HCT116 (cell line): ENCODE measurements at regions not wholly inside any gene's neighbourhood (a gene's known extent, or its start where the extent isn't known, plus 50 kb on each side); places are given as distances from the start of the nearest gene placed in this dataset.
"Not testable (repeated sequence)": the region's sequence is repeated elsewhere in the genome, so short reads cannot be mapped to it uniquely, and the experiment has no call there.

Experiments
- EZH2 ChIP-seq: fragments of 200-600 bp; sonication (generic); IDR thresholded peaks from 2 replicates; pipeline ENCODE4 v1.6.1; 2017; ENCODE audit warnings: antibody characterized with exemption, mixed run types
- TCF7L2 ChIP-seq: IDR thresholded peaks from 2 replicates; pipeline ENCODE4 v1.7.0; 2011; ENCODE audit warnings: borderline replicate concordance, inconsistent platforms; ENCODE audit not compliant: insufficient read depth, insufficient read length; ENCODE audit errors: extremely low read depth
- TF ChIP-seq, protein P1 (sequence below), 3 experiments: fragments of 200-600 bp in 1 of 3; sonication (generic) in 1 of 3; IDR thresholded peaks in 2 of 3; conservative IDR thresholded peaks in 1 of 3; 2 replicates each; pipeline ENCODE4 v1.5.1; 2012 to 2017; ENCODE audit warnings: low read depth in 2 of 3, low read length in 2 of 3, antibody characterized with exemption in 1 of 3, borderline replicate concordance in 1 of 3, control low read depth in 1 of 3, mild to moderate bottlenecking in 1 of 3, mixed read lengths in 1 of 3, mixed run types in 1 of 3, moderate library complexity in 1 of 3; ENCODE audit not compliant: insufficient read depth in 1 of 3

DNA sequence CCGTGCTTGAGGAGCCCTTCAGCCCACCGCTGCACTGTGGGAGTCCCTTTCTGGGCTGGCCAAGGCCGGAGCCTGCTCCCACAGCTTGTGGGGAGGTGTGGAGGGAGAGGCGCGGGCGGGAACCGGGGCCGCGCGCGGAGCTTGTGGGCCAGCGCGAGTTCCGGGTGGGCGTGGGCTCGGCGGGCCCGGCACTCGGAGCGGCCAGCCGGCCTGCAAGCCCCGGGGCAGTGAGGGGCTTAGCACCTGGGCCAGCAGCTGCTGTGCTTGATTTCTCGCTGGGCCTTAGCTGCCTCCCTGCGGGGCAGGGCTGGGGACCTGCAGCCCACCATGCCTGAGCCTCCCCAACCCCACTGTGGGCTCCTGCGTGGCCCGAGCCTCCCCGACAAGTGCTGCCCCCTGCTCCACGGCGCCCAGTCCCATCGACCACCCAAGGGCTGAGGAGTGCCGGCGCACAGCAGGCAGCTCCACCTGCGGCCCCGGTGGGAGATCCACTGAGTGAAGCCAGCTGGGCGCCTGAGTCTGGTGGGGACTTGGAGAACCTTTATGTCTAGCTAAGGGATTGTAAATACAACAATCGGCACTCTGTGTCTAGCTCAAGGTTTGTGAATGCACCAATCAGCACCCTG, 79.0 kb upstream of the KCNAB1 start:
- TF ChIP-seq, protein P1, sequence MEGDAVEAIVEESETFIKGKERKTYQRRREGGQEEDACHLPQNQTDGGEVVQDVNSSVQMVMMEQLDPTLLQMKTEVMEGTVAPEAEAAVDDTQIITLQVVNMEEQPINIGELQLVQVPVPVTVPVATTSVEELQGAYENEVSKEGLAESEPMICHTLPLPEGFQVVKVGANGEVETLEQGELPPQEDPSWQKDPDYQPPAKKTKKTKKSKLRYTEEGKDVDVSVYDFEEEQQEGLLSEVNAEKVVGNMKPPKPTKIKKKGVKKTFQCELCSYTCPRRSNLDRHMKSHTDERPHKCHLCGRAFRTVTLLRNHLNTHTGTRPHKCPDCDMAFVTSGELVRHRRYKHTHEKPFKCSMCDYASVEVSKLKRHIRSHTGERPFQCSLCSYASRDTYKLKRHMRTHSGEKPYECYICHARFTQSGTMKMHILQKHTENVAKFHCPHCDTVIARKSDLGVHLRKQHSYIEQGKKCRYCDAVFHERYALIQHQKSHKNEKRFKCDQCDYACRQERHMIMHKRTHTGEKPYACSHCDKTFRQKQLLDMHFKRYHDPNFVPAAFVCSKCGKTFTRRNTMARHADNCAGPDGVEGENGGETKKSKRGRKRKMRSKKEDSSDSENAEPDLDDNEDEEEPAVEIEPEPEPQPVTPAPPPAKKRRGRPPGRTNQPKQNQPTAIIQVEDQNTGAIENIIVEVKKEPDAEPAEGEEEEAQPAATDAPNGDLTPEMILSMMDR (IDR thresholded peaks at IDR 0.05 in 2 of 3, conservative IDR thresholded peaks at IDR 0.05 in 1 of 3; ENCODE audit: borderline replicate concordance in 1 of 3, insufficient read depth in 1 of 3, low read depth in 2 of 3, low read length in 2 of 3) = not testable (repeated sequence)
- TF ChIP-seq TCF7L2, EZH2: not testable (repeated sequence)
